GM23338 (cell line): ENCODE measurements at regions not wholly inside any gene's neighbourhood (a gene's known extent, or its start where the extent isn't known, plus 50 kb on each side); places are given as distances from the start of the nearest gene placed in this dataset.

Experiments used
- ATAC-seq: fragments of 200-7000 bp; cut with Tn5 transposase; 3 replicates; pipeline ENCODE4 v1.9.1; 2020
- DNase-seq: peaks from one replicate; pipeline ENCODE4 v3.0.0-alpha.2; 2015; ENCODE audit warnings: low spot score
- H2AFZ ChIP-seq: fragments of 200-600 bp; sonication (generic); 2 replicates; pipeline ENCODE4 v1.8.0; 2016; ENCODE audit warnings: antibody characterized with exemption, mild to moderate bottlenecking, moderate library complexity
- H3F3A ChIP-seq: fragments of 200-600 bp; sonication (generic); replicated peaks from 2 replicates; pipeline ENCODE4 v1.8.0; 2017; ENCODE audit warnings: antibody characterized with exemption, mixed run types, low read depth
- H3K27ac ChIP-seq: fragments of 200-600 bp; sonication (generic); 2 replicates; pipeline ENCODE4 v1.6.1; 2016; ENCODE audit warnings: low read depth
- H3K27me3 ChIP-seq: fragments of 200-600 bp; sonication (generic); 2 replicates; pipeline ENCODE4 v1.8.0; 2016; ENCODE audit warnings: mild to moderate bottlenecking, mixed run types, moderate library complexity; ENCODE audit not compliant: insufficient read depth
- H3K36me3 ChIP-seq: fragments of 200-600 bp; sonication (generic); 2 replicates; pipeline ENCODE4 v1.8.0; 2016; ENCODE audit warnings: mild to moderate bottlenecking; ENCODE audit not compliant: insufficient read depth
- H3K4me1 ChIP-seq: fragments of 200-600 bp; sonication (generic); 2 replicates; pipeline ENCODE4 v1.8.0; 2016; ENCODE audit warnings: mild to moderate bottlenecking, moderate library complexity; ENCODE audit not compliant: insufficient read depth
- H3K4me2 ChIP-seq: fragments of 200-600 bp; sonication (generic); 2 replicates; pipeline ENCODE4 v1.7.1; 2017; ENCODE audit warnings: mixed run types
- H3K4me3 ChIP-seq: fragments of 200-600 bp; sonication (generic); 2 replicates; pipeline ENCODE4 v1.6.1; 2016; ENCODE audit warnings: mixed run types
- H3K79me2 ChIP-seq: fragments of 200-600 bp; sonication (generic); replicated peaks from 2 replicates; pipeline ENCODE4 v1.8.0; 2017; ENCODE audit warnings: mild to moderate bottlenecking; ENCODE audit not compliant: insufficient read depth
- H3K9me2 ChIP-seq: fragments of 200-600 bp; sonication (generic); 2 replicates; pipeline ENCODE4 v1.8.0; 2017; ENCODE audit not compliant: insufficient read depth
- H4K20me1 ChIP-seq: fragments of 200-600 bp; sonication (generic); replicated peaks from 2 replicates; pipeline ENCODE4 v1.8.0; 2017; ENCODE audit warnings: mild to moderate bottlenecking; ENCODE audit not compliant: insufficient read depth
- H3K27ac Mint-ChIP-seq: 2 replicates; pipeline ENCODE4 v1.8.0; 2020; ENCODE audit warnings: inconsistent platforms, mild to moderate bottlenecking, moderate library complexity, mixed read lengths
- H3K27me3 Mint-ChIP-seq: 3 replicates; pipeline ENCODE4 v1.8.0; 2022; ENCODE audit warnings: low read depth, mild to moderate bottlenecking, moderate library complexity, mixed read lengths, inconsistent platforms; ENCODE audit not compliant: insufficient read depth, poor library complexity
- H3K36me3 Mint-ChIP-seq: 3 replicates; pipeline ENCODE4 v1.8.0; 2021; ENCODE audit warnings: low read depth, mild to moderate bottlenecking, inconsistent platforms, moderate library complexity, mixed read lengths
- H3K4me1 Mint-ChIP-seq: 3 replicates; pipeline ENCODE4 v1.8.0; 2020; ENCODE audit warnings: mild to moderate bottlenecking, inconsistent platforms, mixed read lengths
- H3K4me3 Mint-ChIP-seq: 3 replicates; pipeline ENCODE4 v1.8.0; 2021; ENCODE audit warnings: moderate library complexity, mild to moderate bottlenecking, inconsistent platforms, mixed read lengths
- H3K9me3 Mint-ChIP-seq: 3 replicates; pipeline ENCODE4 v1.8.0; 2020; ENCODE audit warnings: moderate library complexity, mild to moderate bottlenecking, inconsistent platforms, mixed read lengths
- CREB1 ChIP-seq: fragments of 250-450 bp; sonication (Bioruptor Pico); IDR thresholded peaks from 2 replicates; pipeline ENCODE4 v1.5.0; 2020; ENCODE audit warnings: low read depth, mild to moderate bottlenecking, moderate library complexity
- CTCF ChIP-seq, 2 experiments: fragments of 200-600 bp in 1 of 2; sonication (generic) in 1 of 2; conservative IDR thresholded peaks; 2 replicates each; pipeline versions ENCODE4 v1.5.1 to v1.6.1; 2016 to 2017; ENCODE audit warnings: antibody characterized with exemption in 2 of 2, low read depth in 2 of 2, mild to moderate bottlenecking in 2 of 2, moderate library complexity in 1 of 2
- EZH2 ChIP-seq: fragments of 200-600 bp; sonication (generic); IDR thresholded peaks from one replicate; pipeline ENCODE4 v1.8.0; 2017; ENCODE audit warnings: antibody characterized with exemption, mild to moderate bottlenecking, low read depth; ENCODE audit not compliant: unreplicated experiment
- EZH2phosphoT487 ChIP-seq: fragments of 200-600 bp; sonication (generic); IDR thresholded peaks from one replicate; pipeline ENCODE4 v1.8.1; 2018; ENCODE audit warnings: antibody characterized with exemption; ENCODE audit not compliant: unreplicated experiment
- JUNB ChIP-seq: IDR thresholded peaks from one replicate; pipeline ENCODE4 v1.6.1; 2016; ENCODE audit warnings: antibody characterized with exemption; ENCODE audit not compliant: unreplicated experiment
- NANOG ChIP-seq: IDR thresholded peaks from 2 replicates; pipeline ENCODE4 v1.6.1; 2016; ENCODE audit warnings: antibody characterized with exemption, borderline replicate concordance
- POLR2AphosphoS5 ChIP-seq: IDR thresholded peaks from 2 replicates; pipeline ENCODE4 v1.6.1; 2016; ENCODE audit warnings: antibody characterized with exemption, low read depth
- STAT1 ChIP-seq: IDR thresholded peaks from one replicate; pipeline ENCODE4 v1.6.1; 2016; ENCODE audit warnings: antibody characterized with exemption; ENCODE audit not compliant: unreplicated experiment
- ZNF114 ChIP-seq: fragments of 250-450 bp; sonication (Bioruptor Pico); IDR thresholded peaks from 2 replicates; pipeline ENCODE4 v1.5.0; 2020; ENCODE audit warnings: mild to moderate bottlenecking, moderate library complexity
- ZNF331 ChIP-seq: fragments of 250-450 bp; sonication (Bioruptor Pico); IDR thresholded peaks from 2 replicates; pipeline ENCODE4 v1.5.0; 2020; ENCODE audit warnings: low read depth, mild to moderate bottlenecking, moderate library complexity
- ZNF462 ChIP-seq: fragments of 250-450 bp; sonication (Bioruptor Pico); IDR thresholded peaks from 2 replicates; pipeline ENCODE4 v1.5.0; 2020; ENCODE audit warnings: mild to moderate bottlenecking, moderate library complexity
- TF ChIP-seq, protein P1 (sequence below): IDR thresholded peaks from 2 replicates; pipeline ENCODE4 v1.6.1; 2016; ENCODE audit warnings: antibody characterized with exemption
- TF ChIP-seq, protein P2 (sequence below): IDR thresholded peaks from one replicate; pipeline ENCODE4 v1.6.1; 2018; ENCODE audit warnings: antibody characterized with exemption; ENCODE audit not compliant: unreplicated experiment

- DNase-seq, result no peak
- no peaks in the 10 kb centered on the region for H3K27me3 Mint-ChIP-seq
- peaks cover 3% of the 10 kb centered on the region; the same call in 1 of the 3 replicates for H3K9me3 Mint-ChIP-seq
- no peaks in the 10 kb centered on the region for H3K27me3 ChIP-seq
- no peak overlapping the region for H3K4me3 ChIP-seq
- no peak overlapping the region for H2AFZ ChIP-seq
- H3K4me3 Mint-ChIP-seq, result no peak overlapping the region
- peaks cover 5% of the 10 kb centered on the region; the same call in 1 of the 2 replicates for H3K4me1 ChIP-seq
- H3K27ac ChIP-seq, result no peak overlapping the region
- H3K4me2 ChIP-seq, result no peak overlapping the region
- ATAC-seq, result no peak
- no peaks in the 10 kb centered on the region for H3K9me2 ChIP-seq
- peaks cover 3% of the 10 kb centered on the region; the same call in 2 of the 3 replicates for H3K4me1 Mint-ChIP-seq
- no peaks in the 10 kb centered on the region for H3K79me2 ChIP-seq
- no peaks in the 10 kb centered on the region for H3F3A ChIP-seq
- no peak overlapping the region for H3K27ac Mint-ChIP-seq
- no peaks in the 10 kb centered on the region for H3K36me3 ChIP-seq
- H3K36me3 Mint-ChIP-seq, result no peaks in the 10 kb centered on the region
- TF ChIP-seq EZH2 (no peak), POLR2AphosphoS5 (no peak), ZNF462 (no peak), JUNB (no peak), ZNF114 (no peak), EZH2phosphoT487 (no peak), STAT1 (no peak), CTCF (conservative IDR thresholded peaks at IDR 0.05; ENCODE audit: low read depth in 2 of 2) (no peak), CREB1 (CRISPR knock-in tag) (no peak), ZNF331 (CRISPR knock-in tag) (no peak), NANOG (no peak)
- TF ChIP-seq, protein P1, sequence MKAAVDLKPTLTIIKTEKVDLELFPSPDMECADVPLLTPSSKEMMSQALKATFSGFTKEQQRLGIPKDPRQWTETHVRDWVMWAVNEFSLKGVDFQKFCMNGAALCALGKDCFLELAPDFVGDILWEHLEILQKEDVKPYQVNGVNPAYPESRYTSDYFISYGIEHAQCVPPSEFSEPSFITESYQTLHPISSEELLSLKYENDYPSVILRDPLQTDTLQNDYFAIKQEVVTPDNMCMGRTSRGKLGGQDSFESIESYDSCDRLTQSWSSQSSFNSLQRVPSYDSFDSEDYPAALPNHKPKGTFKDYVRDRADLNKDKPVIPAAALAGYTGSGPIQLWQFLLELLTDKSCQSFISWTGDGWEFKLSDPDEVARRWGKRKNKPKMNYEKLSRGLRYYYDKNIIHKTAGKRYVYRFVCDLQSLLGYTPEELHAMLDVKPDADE, result no peak
- TF ChIP-seq, protein P2, sequence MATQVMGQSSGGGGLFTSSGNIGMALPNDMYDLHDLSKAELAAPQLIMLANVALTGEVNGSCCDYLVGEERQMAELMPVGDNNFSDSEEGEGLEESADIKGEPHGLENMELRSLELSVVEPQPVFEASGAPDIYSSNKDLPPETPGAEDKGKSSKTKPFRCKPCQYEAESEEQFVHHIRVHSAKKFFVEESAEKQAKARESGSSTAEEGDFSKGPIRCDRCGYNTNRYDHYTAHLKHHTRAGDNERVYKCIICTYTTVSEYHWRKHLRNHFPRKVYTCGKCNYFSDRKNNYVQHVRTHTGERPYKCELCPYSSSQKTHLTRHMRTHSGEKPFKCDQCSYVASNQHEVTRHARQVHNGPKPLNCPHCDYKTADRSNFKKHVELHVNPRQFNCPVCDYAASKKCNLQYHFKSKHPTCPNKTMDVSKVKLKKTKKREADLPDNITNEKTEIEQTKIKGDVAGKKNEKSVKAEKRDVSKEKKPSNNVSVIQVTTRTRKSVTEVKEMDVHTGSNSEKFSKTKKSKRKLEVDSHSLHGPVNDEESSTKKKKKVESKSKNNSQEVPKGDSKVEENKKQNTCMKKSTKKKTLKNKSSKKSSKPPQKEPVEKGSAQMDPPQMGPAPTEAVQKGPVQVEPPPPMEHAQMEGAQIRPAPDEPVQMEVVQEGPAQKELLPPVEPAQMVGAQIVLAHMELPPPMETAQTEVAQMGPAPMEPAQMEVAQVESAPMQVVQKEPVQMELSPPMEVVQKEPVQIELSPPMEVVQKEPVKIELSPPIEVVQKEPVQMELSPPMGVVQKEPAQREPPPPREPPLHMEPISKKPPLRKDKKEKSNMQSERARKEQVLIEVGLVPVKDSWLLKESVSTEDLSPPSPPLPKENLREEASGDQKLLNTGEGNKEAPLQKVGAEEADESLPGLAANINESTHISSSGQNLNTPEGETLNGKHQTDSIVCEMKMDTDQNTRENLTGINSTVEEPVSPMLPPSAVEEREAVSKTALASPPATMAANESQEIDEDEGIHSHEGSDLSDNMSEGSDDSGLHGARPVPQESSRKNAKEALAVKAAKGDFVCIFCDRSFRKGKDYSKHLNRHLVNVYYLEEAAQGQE, result no peak
- no peaks in the 10 kb centered on the region for H4K20me1 ChIP-seq
Observed at GRCh38 chr20:22366631-22367030, 217.7 kb downstream of the FOXA2 start.
